Spinal cord (tissue), 9 donors: ENCODE measurements at regions not wholly inside any gene's neighbourhood (a gene's known extent, or its start where the extent isn't known, plus 50 kb on each side); places are given as distances from the start of the nearest gene placed in this dataset.

Experiments used
- DNase-seq, 6 donors: peaks; one replicate each; pipeline versions ENCODE4 v3.0.0 to v3.0.0-alpha.2; 2013 to 2015; ENCODE audit warnings: low spot score in 6 of 6, low read depth in 4 of 6
- H3K27ac ChIP-seq: one replicate; pipeline ENCODE4 v1.5.1; 2013; ENCODE audit warnings: low read depth, low read length, control low read depth
- H3K27me3 ChIP-seq: one replicate; pipeline ENCODE4 v1.6.1; 2013; ENCODE audit warnings: low read length; ENCODE audit not compliant: control insufficient read depth, insufficient read depth
- H3K36me3 ChIP-seq: one replicate; pipeline ENCODE4 v1.6.1; 2013; ENCODE audit warnings: low read length; ENCODE audit not compliant: control insufficient read depth, insufficient read depth
- H3K4me1 ChIP-seq: one replicate; pipeline ENCODE4 v1.6.1; 2013; ENCODE audit warnings: low read length; ENCODE audit not compliant: control insufficient read depth, insufficient read depth
- H3K4me3 ChIP-seq: one replicate; pipeline ENCODE4 v1.5.1; 2013; ENCODE audit warnings: low read depth, low read length, control low read depth
- H3K9me3 ChIP-seq: one replicate; pipeline ENCODE4 v1.6.1; 2013; ENCODE audit warnings: low read length; ENCODE audit not compliant: control insufficient read depth, insufficient read depth
- WGBS: methylation state at CpG from one replicate; pipeline ENCODE4 v1.1.5; 2013; ENCODE audit warnings: missing lambda C conversion rate; ENCODE audit not compliant: insufficient coverage; 5-methylcytosine and 5-hydroxymethylcytosine counted together
- donor health status: healthy.

GRCh38 chr3:151935446-151935845 is 62.0 kb downstream of the SUCNR1 start:
- Histone ChIP-seq H3K27ac (no peak overlapping the region), H3K27me3 (no peaks in the 10 kb centered on the region), H3K4me1 (no peaks in the 10 kb centered on the region), H3K4me3 (no peak overlapping the region), H3K9me3 (no peaks in the 10 kb centered on the region), H3K36me3 (no peaks in the 10 kb centered on the region)
- WGBS = no CpG with 5 or more reads among the region's 4 CpGs
- DNase-seq = no peak

DNA sequence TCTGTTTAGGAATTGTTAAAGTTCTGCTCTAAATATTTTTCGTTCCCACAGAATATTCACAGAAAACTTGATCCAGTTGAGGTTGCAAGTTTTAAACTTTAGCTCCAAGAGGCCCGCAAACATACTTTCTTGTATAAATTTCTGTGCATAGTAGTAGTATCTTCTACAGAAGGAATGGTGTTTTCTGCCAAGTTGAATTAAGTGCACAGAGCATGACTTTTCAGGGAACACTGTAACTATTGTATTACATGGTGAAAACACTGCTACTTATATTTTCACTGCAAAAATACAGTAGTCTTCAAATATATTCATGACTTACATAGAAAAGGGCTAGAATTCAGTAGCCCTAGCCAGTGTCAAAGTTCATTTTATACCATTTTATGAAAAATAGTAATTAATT is 67.0 kb downstream of the SUCNR1 start:
- DNase-seq = no peak
- Histone ChIP-seq H3K27me3 (no peaks in the 10 kb centered on the region), H3K4me3 (no peak overlapping the region), H3K36me3 (no peaks in the 10 kb centered on the region), H3K4me1 (no peaks in the 10 kb centered on the region), H3K9me3 (no peaks in the 10 kb centered on the region), H3K27ac (peak overlapping the region; percentile 29)
- WGBS = no CpG with 5 or more reads among the region's 2 CpGs

GRCh38 chr3:151943539-151943938 is 70.1 kb downstream of the SUCNR1 start:
- DNase-seq = no peak

DNA sequence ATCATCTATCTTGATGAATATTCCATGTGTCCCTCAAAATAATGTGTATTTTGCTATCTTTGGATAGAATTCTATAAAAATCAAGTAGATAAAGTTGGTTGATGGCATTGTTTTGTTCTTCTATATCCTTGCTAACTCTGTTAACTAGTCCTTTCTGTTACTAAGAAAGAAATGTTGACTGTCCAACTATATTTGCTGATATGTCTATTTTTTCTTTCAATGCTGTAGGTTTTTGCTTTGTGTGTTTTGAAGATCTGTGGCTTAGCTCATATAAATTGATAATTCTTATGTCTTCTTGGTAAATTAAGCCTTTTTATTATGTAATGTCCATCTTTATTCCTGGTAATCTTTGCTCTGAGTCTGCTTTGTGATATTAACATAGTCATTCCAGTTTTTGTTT is 70.9 kb downstream of the SUCNR1 start:
- Histone ChIP-seq H3K4me1 (no peaks in the 10 kb centered on the region), H3K27ac (no peak overlapping the region), H3K4me3 (no peak overlapping the region)

More at GRCh38 chr3:151943539-151943938, 70.1 kb downstream of the SUCNR1 start:
- H3K9me3 ChIP-seq = no peaks in the 10 kb centered on the region
- H3K27me3 ChIP-seq = no peaks in the 10 kb centered on the region
- H3K4me3 ChIP-seq = no peak overlapping the region
- H3K36me3 ChIP-seq = no peaks in the 10 kb centered on the region
- whole genome bisulfite sequencing = no CpG with 5 or more reads among the region's 1 CpG
- no peak overlapping the region for H3K27ac ChIP-seq
- no peaks in the 10 kb centered on the region for H3K4me1 ChIP-seq

DNA sequence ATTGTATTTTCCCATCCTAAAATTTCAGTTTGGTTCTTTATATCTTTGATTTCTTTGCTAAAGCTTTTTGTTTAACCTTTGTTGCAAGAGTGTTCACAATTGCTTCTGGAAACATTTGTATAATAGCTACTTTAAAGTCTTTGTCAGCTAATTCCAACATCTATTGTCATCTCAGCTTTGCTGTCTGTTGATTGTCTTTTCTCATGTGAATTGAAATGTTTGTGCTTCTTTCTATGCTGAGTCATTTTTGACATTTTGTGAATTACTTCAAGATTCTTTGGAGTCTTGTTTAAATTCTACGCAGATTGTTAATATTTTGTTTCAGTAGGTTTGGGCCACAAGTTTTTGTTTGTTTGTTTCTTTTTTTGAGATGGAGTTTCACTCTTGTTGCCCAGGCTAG is 73.2 kb downstream of the SUCNR1 start:
- 88% methylated on average over 1 of the region's 1 CpG for WGBS
- no peaks in the 10 kb centered on the region for H3K27me3 ChIP-seq
- no peak overlapping the region for H3K27ac ChIP-seq
- H3K4me3 ChIP-seq = no peak overlapping the region
- H3K4me1 ChIP-seq = no peaks in the 10 kb centered on the region
- no peaks in the 10 kb centered on the region for H3K9me3 ChIP-seq
- DNase-seq = no peak
- H3K36me3 ChIP-seq = no peaks in the 10 kb centered on the region

More for the DNA sequence above, 70.9 kb downstream of the SUCNR1 start:
- H3K9me3 ChIP-seq = no peaks in the 10 kb centered on the region
- H3K27me3 ChIP-seq = no peaks in the 10 kb centered on the region
- no peak for DNase-seq
- H3K36me3 ChIP-seq = no peaks in the 10 kb centered on the region

DNA sequence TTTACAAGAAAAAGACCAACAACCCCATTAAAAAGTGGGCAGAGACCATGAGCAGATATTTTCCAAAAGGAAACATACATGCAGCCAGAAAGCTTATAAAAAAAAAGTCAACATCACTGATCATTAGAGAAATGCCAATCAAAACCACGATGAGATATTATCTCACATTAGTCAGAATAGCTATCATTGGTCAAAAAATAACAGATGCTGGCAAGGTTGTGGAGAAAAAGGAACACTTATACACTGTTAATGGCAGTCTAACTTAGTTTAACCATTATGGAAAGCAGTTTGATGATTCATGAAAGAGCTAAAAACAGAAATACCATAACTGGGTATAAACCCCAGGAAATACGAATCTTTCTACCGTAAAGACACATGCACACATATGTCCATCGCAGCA is 76.3 kb downstream of the SUCNR1 start:
- WGBS = no CpG with 5 or more reads among the region's 4 CpGs
- DNase-seq = no peak
- no peaks in the 10 kb centered on the region for H3K9me3 ChIP-seq

GRCh38 chr3:151955356-151955755 is 81.9 kb downstream of the SUCNR1 start:
- no peak for DNase-seq
- Histone ChIP-seq H3K27ac (no peak overlapping the region), H3K4me1 (no peaks in the 10 kb centered on the region), H3K36me3 (no peaks in the 10 kb centered on the region), H3K9me3 (no peaks in the 10 kb centered on the region), H3K4me3 (no peak overlapping the region), H3K27me3 (no peaks in the 10 kb centered on the region)
- no CpG with 5 or more reads among the region's 1 CpG for WGBS

More for the DNA sequence above, 76.3 kb downstream of the SUCNR1 start:
- no peak overlapping the region for H3K4me3 ChIP-seq
- no peaks in the 10 kb centered on the region for H3K27me3 ChIP-seq
- no peaks in the 10 kb centered on the region for H3K4me1 ChIP-seq
- no peak overlapping the region for H3K27ac ChIP-seq
- H3K36me3 ChIP-seq = no peaks in the 10 kb centered on the region

DNA sequence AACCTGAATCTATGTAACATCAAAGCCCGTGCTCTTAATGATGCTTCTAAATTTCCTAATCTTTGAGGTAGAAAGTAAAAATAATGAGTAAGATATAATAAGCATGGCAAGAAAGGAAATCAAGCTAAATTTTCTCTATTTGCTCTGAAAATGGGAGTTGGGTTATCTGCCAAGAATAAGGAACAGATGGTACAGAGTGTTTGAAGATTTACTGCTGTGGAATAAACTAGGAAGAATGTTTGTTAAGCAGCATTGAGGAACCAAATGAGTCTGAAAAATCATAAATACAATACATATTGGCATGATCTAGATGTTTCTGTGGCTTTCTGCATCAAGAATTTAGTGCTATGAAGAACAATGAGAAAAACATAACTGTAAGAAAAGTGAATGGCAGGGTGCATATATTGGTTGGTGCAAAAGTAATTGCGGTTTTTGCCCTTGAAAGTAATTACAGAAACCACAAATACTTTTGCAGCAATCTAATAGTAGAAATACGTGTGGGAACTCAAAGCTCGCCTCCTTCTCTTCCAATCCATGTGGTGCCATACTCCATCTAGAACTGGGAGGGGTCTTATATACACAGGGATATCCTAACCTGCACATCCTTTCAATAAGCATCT is 87.6 kb downstream of the SUCNR1 start:
- WGBS = 100% methylated on average over 2 of the region's 4 CpGs
- no peak overlapping the region for H3K4me3 ChIP-seq
- H3K9me3 ChIP-seq = no peaks in the 10 kb centered on the region
- H3K36me3 ChIP-seq = no peaks in the 10 kb centered on the region
- DNase-seq = peak in 2 of 6 donors; percentile 34 to 48
- no peaks in the 10 kb centered on the region for H3K4me1 ChIP-seq
- H3K27me3 ChIP-seq = no peaks in the 10 kb centered on the region
- no peak overlapping the region for H3K27ac ChIP-seq

DNA sequence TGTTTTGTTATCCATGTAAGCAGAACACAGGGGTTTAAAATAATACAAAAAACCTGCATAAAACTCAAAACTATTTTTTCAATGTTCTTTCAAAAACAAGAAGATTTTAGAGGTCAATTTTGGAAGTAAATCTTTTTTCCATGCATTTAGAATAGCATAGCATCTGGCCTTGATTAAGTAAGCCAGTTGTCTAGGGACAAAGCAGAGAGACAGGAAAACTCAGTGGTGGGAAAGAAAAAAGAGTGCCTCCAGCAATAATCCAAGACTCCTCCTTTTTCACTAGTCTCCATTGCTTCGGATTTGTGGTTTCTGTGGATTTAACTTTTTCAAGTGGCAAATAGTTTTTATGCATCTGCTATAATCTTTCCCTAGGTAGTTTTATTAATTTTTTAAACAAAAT is 88.9 kb downstream of the SUCNR1 start:
- WGBS = no CpG with 5 or more reads among the region's 1 CpG

DNA sequence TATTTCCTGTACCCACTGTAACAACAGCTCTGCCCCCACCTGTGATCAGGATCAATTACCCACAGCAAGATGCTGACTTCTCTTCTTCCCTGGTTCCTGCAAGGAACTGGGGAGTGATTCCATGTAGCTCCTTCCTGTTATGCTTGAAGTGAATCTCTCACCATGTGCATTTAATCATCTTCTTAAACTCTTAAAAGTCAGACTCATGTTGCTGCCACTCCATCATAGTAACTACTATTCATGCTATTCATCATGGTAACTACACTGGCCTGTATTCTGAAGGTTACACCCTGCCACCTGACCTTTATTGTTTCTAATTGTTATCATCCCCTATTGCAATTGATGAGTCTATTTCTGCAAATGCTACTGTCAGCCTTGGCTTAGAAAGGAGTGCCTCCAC is 89.5 kb downstream of the SUCNR1 start:
- Histone ChIP-seq H3K4me1 (no peaks in the 10 kb centered on the region), H3K4me3 (no peak overlapping the region), H3K9me3 (no peaks in the 10 kb centered on the region), H3K36me3 (no peaks in the 10 kb centered on the region), H3K27me3 (no peaks in the 10 kb centered on the region), H3K27ac (no peak overlapping the region)
- DNase-seq = no peak

More for the DNA sequence above, 88.9 kb downstream of the SUCNR1 start:
- H3K27me3 ChIP-seq = no peaks in the 10 kb centered on the region
- no peak for DNase-seq
- H3K36me3 ChIP-seq = no peaks in the 10 kb centered on the region
- no peaks in the 10 kb centered on the region for H3K4me1 ChIP-seq
- no peak overlapping the region for H3K4me3 ChIP-seq
- no peaks in the 10 kb centered on the region for H3K9me3 ChIP-seq
- H3K27ac ChIP-seq = no peak overlapping the region
